ES-I3 (cell line): ENCODE measurements at regions not wholly inside any gene's neighbourhood (a gene's known extent, or its start where the extent isn't known, plus 50 kb on each side); places are given as distances from the start of the nearest gene placed in this dataset.

Experiments
- H3K36me3 ChIP-seq: 2 replicates; pipeline ENCODE4 v1.6.1; 2013; ENCODE audit warnings: mild to moderate bottlenecking, low read length, control low read depth, moderate library complexity; ENCODE audit not compliant: insufficient read depth
- H3K4me1 ChIP-seq: 2 replicates; pipeline ENCODE4 v1.6.1; 2013; ENCODE audit warnings: mild to moderate bottlenecking, control low read depth, low read length; ENCODE audit not compliant: insufficient read depth
- H3K9ac ChIP-seq: 2 replicates; pipeline ENCODE4 v1.6.1; 2013; ENCODE audit warnings: low read depth, mild to moderate bottlenecking, low read length, moderate library complexity
- H3K9me3 ChIP-seq: 2 replicates; pipeline ENCODE4 v1.6.1; 2013; ENCODE audit warnings: mild to moderate bottlenecking, low read length, moderate library complexity; ENCODE audit not compliant: control insufficient read depth, insufficient read depth

DNA sequence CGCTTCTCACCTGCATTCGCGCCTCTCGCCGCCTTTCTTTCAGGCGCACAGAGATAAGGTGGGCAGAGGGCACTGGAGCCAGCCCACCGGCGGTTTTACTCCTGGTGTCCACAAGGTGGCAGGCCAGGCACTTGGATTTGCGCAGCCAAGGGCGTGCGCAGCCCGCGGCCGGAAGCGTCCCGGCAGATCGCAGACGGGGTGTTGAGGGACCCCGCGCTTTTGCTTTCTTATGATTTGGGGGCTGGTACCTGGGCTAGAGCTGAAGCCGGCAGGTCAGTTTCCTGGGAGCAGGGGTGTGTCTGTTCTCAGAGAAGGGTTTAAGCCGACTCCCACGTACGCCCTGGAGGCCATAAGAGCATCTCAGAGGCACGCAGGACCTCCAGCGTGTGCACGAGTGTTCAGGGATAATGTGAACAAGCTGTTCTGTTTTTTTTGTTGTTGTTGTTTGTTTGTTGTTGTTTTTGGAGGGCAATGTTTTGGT, 305.6 kb upstream of the CXCR4 start:
- no peaks in the 10 kb centered on the region for H3K4me1 ChIP-seq
- peak overlapping the region; percentile 50; the same call in 1 of the 2 replicates for H3K9ac ChIP-seq
- H3K36me3 ChIP-seq, result no peaks in the 10 kb centered on the region
- H3K9me3 ChIP-seq, result no peaks in the 10 kb centered on the region

DNA sequence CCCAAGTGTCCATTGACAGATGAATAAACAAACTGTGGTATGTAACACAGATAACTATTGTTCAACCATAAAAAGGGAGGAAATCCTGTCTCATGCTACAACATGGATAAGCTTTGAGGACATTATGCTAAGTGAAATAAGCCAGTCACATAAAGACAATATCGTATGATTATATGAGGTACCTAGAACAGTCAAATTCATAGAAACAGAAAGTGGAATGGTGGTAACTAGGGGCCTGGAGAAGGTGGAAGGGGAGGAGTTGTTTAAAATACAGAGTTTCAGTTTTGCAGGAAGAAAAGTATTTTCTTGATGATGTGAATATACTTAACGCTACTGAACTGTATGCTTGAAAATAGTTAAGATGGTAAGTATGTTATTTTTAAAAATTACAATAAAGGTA, 304.6 kb upstream of the CXCR4 start:
- H3K9ac ChIP-seq, result no peak overlapping the region
- no peaks in the 10 kb centered on the region for H3K36me3 ChIP-seq
- no peaks in the 10 kb centered on the region for H3K4me1 ChIP-seq
- H3K9me3 ChIP-seq, result no peaks in the 10 kb centered on the region

DNA sequence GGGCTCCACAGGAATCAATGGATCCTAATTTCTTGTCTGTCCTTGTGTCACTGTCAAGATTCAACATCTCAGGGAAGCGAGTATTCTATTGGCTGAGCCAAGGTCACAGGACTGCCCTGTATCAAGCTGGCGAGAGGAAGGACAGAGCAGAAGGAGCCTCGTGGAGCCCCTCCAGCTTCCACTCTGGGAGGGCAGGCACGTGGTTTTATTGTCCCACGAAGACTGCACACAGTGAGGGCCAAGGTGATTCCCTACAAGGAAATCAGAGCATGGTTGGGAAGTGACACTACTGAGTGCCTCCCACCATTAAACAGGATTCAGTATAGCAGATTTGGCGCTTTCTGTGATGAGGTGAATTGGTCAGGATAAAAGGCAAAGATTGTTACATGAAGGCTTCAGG, 302.4 kb upstream of the CXCR4 start:
- Histone ChIP-seq H3K36me3 (no peaks in the 10 kb centered on the region), H3K9ac (no peak overlapping the region), H3K4me1 (no peaks in the 10 kb centered on the region), H3K9me3 (no peaks in the 10 kb centered on the region)

DNA sequence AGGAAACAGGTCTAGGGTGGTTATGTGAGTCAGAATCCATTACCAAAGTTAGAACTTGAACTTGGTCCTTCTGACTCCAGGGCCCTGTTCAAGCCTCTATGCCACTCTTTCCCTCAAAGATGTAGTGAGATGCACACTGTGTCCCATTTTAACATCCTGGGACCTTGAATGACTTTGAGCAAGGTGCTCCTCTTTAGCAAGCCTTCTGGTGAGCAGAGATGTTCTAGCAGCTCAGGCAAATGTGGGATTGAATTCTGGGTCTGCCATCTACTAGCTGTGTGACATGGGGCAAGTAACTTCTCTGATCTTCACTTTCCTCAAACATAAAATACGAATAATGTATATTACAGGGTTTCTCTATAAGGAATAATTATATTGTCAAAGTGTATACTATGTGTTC, 294.0 kb upstream of the CXCR4 start:
- Histone ChIP-seq H3K4me1 (peaks cover 7% of the 10 kb centered on the region), H3K9me3 (no peaks in the 10 kb centered on the region; the same call in 1 of the 2 replicates), H3K9ac (no peak overlapping the region), H3K36me3 (no peaks in the 10 kb centered on the region)

DNA sequence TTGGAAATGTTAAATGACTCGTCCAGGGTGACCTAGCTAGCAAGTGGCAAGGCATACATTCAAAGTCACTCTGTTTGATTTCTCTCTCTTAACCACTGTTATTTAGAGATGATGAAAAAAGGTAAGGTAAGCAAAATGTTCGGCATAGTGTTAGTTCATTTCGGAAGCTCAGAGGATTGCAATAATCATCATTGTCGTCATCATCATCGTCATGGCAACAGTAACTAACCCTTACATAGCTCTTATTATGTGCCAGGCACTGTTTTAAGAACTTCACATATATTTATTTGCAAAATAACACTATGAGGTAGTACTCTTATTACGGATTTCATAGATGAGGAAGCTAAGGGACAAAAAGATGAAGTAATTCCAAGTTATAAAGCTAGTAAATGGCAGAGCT, 292.7 kb upstream of the CXCR4 start:
- Histone ChIP-seq H3K4me1 (peaks cover 10% of the 10 kb centered on the region), H3K9me3 (no peaks in the 10 kb centered on the region; the same call in 1 of the 2 replicates), H3K9ac (no peak overlapping the region), H3K36me3 (no peaks in the 10 kb centered on the region)

DNA sequence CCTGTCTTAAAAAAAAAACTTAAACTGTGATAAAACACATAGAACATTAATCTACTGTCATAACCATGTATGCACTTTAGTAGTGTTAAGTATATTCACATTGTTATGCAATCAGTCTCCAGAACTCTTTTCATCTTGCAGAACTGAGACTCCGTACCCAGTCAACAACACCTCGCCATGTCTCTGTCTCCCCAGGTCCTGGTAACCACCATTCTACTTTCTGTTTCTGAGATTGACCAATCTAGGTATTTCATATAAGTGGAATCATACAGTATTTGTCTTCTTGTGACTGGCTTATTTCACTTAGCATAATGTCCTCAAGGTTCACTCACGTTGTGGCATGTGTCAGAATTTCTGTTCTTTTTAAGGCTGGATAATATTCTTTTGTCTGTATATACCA, 290.8 kb upstream of the CXCR4 start:
- no peaks in the 10 kb centered on the region for H3K36me3 ChIP-seq
- H3K4me1 ChIP-seq, result peaks cover 10% of the 10 kb centered on the region
- no peaks in the 10 kb centered on the region; the same call in 1 of the 2 replicates for H3K9me3 ChIP-seq
- no peak overlapping the region for H3K9ac ChIP-seq

DNA sequence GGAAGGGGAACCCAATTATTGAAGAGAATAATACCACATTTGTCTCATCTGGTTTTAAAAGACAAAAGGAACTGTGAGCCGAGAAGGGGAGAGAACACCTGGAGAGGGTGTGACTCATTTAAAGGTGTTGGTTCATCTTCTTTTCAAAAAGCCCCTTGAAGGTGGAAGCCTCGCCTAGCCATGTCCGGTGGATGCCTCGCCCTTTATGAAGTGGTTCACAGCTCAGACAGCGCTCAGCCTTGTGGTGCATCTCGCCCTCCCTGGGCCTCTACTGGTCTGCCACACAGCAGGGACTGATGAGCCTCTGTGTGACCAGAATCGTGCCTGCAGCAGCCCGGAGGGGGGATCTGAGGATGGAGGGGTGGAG, 290.0 kb upstream of the CXCR4 start:
- Histone ChIP-seq H3K9ac (no peak overlapping the region; the same call in 1 of the 2 replicates), H3K4me1 (peaks cover 10% of the 10 kb centered on the region), H3K36me3 (no peaks in the 10 kb centered on the region), H3K9me3 (no peaks in the 10 kb centered on the region; the same call in 1 of the 2 replicates)

DNA sequence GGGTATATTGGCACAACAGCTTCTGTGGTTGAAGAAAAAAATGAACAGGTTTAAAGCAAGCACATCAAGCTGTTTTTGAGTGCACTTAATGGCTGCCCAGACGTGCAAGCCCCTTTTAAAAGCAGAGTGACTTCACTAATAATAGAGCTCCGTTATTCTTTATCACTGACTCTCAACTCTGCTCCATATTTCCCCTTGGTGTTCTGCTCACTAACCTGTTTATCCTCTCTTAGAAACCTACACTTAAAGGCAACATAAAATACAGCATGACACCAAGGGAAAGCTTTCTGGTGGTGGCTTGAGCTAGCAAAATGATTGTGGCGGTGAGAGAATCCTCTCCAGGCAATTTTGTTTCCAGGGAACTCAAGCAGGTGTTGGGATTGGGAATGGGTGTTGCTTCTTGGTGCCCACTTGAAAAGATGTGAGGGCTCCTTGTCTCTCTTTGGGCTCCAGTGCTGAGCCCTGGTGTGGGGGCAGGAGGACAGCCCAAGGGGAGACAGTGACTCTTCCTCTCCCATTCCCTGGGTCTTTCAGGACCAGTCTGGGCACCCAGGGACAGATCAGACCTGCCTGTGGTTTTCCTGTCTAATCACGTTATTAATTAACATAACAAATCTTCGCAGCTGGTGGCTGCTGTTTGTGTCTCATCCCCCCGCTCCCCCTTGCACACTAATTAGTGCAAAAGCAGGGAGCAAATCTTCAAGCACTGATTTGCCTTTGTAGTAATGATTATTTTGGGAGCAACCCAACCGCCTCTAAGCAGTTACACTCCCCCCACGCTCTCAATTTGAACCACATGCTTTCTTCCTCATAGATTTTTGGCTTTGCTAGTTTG, 289.4 kb upstream of the CXCR4 start:
- no peaks in the 10 kb centered on the region for H3K36me3 ChIP-seq
- H3K4me1 ChIP-seq, result peaks cover 10% of the 10 kb centered on the region
- no peak overlapping the region; the same call in 1 of the 2 replicates for H3K9ac ChIP-seq
- H3K9me3 ChIP-seq, result no peaks in the 10 kb centered on the region; the same call in 1 of the 2 replicates

DNA sequence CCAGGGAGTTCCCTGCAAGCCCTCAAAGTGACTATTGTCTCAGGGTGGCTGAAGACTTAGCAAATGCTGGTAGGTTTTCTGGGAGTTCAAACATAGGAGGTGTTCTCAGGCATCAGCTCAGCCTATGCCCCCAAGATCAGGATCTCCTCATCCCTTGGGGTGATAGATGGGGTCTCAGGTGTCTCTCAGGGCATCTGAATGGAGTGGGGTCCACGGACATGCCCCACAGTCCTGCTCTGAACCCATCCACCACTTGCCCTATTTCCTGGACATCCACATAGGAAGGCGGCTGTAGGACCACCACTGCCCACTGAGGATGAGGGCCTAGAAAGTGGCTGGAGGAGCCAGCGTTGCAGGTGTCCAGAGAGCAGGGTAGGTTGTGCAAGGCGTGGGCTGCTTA, 287.0 kb upstream of the CXCR4 start:
- Histone ChIP-seq H3K36me3 (no peaks in the 10 kb centered on the region), H3K4me1 (peaks cover 10% of the 10 kb centered on the region), H3K9ac (no peak overlapping the region), H3K9me3 (no peaks in the 10 kb centered on the region)

DNA sequence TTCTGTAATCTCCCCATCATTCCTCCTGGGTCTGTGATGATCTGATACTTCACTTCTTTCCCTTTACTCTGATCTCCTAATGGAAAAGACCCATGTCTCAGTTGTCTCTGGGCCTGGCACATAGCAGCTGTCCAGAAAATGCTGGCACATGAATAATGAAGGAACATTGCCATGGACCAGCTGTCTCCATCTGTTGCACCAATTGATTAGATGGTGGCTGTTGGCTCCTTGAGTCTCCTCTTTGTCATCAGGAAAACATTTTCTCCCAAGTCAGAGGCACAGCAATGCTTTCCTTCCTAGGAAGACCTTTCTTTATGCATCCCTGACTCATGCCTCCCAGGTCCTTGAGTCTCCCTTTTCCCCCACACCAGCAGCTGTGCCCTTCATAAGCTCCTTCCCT, 286.2 kb upstream of the CXCR4 start:
- Histone ChIP-seq H3K9ac (no peak overlapping the region), H3K9me3 (no peaks in the 10 kb centered on the region), H3K4me1 (peaks cover 10% of the 10 kb centered on the region), H3K36me3 (no peaks in the 10 kb centered on the region)

DNA sequence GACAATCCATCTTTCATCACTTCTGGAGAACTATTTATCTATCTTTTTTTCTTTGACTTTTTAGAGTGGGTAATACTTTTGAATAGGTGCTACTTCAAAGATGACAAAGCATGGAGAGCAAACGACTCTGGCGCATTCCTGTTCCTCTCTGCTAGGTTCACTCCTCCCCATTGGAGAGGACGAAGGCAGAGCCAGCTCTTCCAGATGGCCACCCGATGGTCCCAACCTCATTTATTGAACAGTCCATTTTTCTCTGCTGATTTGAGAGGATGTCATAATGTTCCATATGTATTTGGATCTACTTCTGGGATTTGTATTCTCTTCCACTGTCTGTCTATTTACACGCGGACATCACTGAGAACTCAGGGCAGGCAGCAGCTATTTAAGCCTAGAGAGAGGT, 284.3 kb upstream of the CXCR4 start:
- Histone ChIP-seq H3K9ac (no peak overlapping the region), H3K36me3 (no peaks in the 10 kb centered on the region), H3K4me1 (peaks cover 7% of the 10 kb centered on the region), H3K9me3 (no peaks in the 10 kb centered on the region)

DNA sequence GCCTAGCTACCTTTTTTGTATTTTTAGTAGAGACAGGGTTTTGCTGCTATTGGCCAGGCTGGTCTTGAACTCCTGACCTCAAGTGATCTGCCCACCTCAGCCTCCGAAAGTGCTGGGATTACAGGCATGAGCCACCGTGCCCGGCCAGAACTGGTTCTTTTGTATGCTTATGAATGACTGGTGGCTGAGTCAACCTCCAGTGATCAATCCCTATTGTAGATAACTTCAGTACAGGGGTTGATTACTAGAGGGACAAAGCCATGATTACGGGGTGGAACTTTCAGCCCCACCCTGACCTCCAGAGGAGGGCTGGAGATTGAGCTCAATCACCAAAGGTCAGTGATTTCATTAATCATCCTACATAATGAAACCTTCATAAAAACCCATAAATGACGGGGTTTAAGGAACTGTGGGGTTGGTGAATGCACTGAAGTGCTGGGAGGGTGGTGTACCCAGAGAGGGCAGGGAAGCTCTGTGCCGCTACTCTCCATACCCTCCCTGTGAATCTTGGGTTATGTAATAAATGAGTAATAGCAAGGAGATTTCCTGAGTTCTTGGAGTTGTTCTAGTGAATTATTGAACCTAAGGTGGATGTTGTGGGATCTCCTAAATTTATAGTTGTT, 281.8 kb upstream of the CXCR4 start:
- H3K9ac ChIP-seq, result no peak overlapping the region
- no peaks in the 10 kb centered on the region for H3K36me3 ChIP-seq
- H3K9me3 ChIP-seq, result no peaks in the 10 kb centered on the region
- H3K4me1 ChIP-seq, result no peaks in the 10 kb centered on the region

DNA sequence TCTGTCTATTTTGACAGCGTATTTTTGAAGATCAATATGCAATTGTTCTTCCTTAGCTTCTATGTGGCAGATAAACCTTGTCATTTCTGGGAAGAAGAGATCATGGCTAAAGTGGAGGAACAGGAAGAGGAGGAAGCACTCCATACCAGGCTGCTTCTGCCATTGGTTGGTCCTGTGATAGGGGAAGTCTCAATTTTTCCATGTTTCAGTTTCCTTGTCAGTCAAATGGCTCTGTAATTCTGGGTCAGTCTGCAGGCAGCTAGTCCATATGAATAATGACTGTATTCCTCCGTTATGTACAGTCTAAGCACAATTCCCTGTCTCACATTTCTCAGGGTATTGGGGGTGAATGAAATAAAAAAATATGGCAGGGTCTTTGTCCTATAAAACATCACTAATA, 277.6 kb upstream of the CXCR4 start:
- Histone ChIP-seq H3K4me1 (no peaks in the 10 kb centered on the region), H3K9ac (no peak overlapping the region), H3K36me3 (no peaks in the 10 kb centered on the region), H3K9me3 (no peaks in the 10 kb centered on the region)

DNA sequence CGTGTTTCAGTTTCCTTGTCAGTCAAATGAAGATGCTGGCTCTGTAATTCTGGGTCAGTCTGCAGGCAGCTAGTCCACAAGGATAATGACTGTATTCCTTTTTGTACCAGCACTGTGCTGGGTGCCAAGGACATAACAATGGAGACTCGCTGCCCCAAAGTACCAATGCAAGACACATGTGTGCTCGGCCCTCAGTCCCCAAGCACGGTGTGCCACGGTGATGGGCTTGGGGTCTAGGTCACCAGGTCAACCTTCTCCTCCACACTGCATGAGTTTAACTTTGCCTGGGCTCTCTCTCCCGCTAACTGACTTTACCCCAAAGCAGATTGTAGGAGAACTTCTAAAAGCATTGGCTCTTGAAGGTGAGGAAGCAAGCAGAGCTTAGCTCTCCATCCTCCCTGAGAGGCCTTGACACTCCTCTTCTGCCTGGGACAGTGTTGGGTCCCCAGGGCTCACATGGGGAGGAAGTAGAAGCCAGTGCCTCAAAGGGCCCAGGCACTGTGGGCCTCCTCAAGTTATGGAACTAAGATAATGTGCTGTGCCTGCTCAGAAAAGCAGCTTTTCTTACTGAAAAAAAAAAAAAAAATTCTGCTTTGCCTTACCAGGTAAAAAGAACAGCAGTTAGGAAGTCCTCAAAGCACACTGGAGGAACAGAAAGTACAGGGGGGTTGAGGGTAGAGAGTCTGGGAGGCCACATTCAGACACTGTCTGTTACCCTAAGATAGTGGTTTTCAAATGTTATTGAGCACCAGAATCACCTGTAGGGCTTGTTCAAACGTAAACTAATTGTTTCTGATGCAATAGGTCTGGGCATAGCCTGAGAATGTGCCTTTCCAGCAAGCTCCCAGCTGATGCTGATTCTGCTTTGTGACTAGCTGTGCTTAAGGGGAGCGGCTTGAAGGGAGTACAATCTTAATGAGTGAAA, 276.4 kb upstream of the CXCR4 start:
- H3K36me3 ChIP-seq, result no peaks in the 10 kb centered on the region
- H3K4me1 ChIP-seq, result no peaks in the 10 kb centered on the region
- H3K9ac ChIP-seq, result no peak overlapping the region
- H3K9me3 ChIP-seq, result no peaks in the 10 kb centered on the region
